DOHH2 (cell line): ENCODE measurements at regions not wholly inside any gene's neighbourhood (a gene's known extent, or its start where the extent isn't known, plus 50 kb on each side); places are given as distances from the start of the nearest gene placed in this dataset.

Source experiments
- H3F3A ChIP-seq: fragments of 200-600 bp; sonication (generic), shearing (Covaris generic); 2 replicates; pipeline ENCODE4 v1.6.0; 2016; ENCODE audit warnings: antibody characterized with exemption, mild to moderate bottlenecking; ENCODE audit not compliant: control insufficient read depth, insufficient read depth
- H3K27ac ChIP-seq: fragments of 200-600 bp; sonication (generic); 2 replicates; pipeline ENCODE4 v1.5.1; 2014; ENCODE audit warnings: low read depth, mild to moderate bottlenecking, low read length, moderate library complexity
- H3K27me3 ChIP-seq: fragments of 200-600 bp; sonication (generic); 2 replicates; pipeline ENCODE4 v1.6.1; 2014; ENCODE audit warnings: mild to moderate bottlenecking, low read length, mixed read lengths; ENCODE audit not compliant: control insufficient read depth
- H3K36me3 ChIP-seq: fragments of 200-600 bp; sonication (generic); 2 replicates; pipeline ENCODE4 v1.6.1; 2014; ENCODE audit warnings: mild to moderate bottlenecking, low read length, moderate library complexity, mixed read lengths; ENCODE audit not compliant: control insufficient read depth
- H3K4me1 ChIP-seq: fragments of 200-600 bp; sonication (generic); 2 replicates; pipeline ENCODE4 v1.6.1; 2014; ENCODE audit warnings: mild to moderate bottlenecking, low read length, mixed read lengths; ENCODE audit not compliant: control insufficient read depth
- H3K4me2 ChIP-seq: fragments of 200-600 bp; sonication (generic); 2 replicates; pipeline ENCODE4 v1.6.0; 2014; ENCODE audit warnings: mild to moderate bottlenecking, low read length, moderate library complexity
- H3K4me3 ChIP-seq: fragments of 200-600 bp; sonication (generic); 2 replicates; pipeline ENCODE4 v1.5.1; 2014; ENCODE audit warnings: mild to moderate bottlenecking, low read length, mixed read lengths
- H3K79me2 ChIP-seq: fragments of 200-600 bp; sonication (generic); 2 replicates; pipeline ENCODE4 v1.6.1; 2014; ENCODE audit warnings: mild to moderate bottlenecking, low read length, mixed read lengths; ENCODE audit not compliant: control insufficient read depth
- H3K9me2 ChIP-seq: fragments of 200-600 bp; sonication (generic); replicated peaks from 2 replicates; pipeline ENCODE4 v1.6.1; 2014; ENCODE audit warnings: mild to moderate bottlenecking, low read length, mixed read lengths; ENCODE audit not compliant: control insufficient read depth
- H3K9me3 ChIP-seq: fragments of 200-600 bp; sonication (generic); 2 replicates; pipeline ENCODE4 v1.6.1; 2014; ENCODE audit warnings: antibody characterized with exemption, low read length, mixed read lengths; ENCODE audit not compliant: control insufficient read depth, insufficient read depth
- H4K20me1 ChIP-seq: fragments of 200-600 bp; sonication (generic); 2 replicates; pipeline ENCODE4 v1.6.0; 2014; ENCODE audit warnings: low read depth, mild to moderate bottlenecking, antibody characterized with exemption, low read length, moderate library complexity; ENCODE audit not compliant: control insufficient read depth, insufficient read depth
- EZH2phosphoT487 ChIP-seq: fragments of 200-600 bp; sonication (generic); IDR thresholded peaks from 2 replicates; pipeline ENCODE4 v1.6.1; 2017; ENCODE audit warnings: borderline replicate concordance, mild to moderate bottlenecking, antibody characterized with exemption, low read length, moderate library complexity, mixed read lengths
- TF ChIP-seq, protein P1 (sequence below): fragments of 200-600 bp; sonication (generic); IDR thresholded peaks from one replicate; pipeline ENCODE4 v1.5.1; 2014; ENCODE audit warnings: antibody characterized with exemption, mild to moderate bottlenecking, low read depth, low read length; ENCODE audit not compliant: poor library complexity, severe bottlenecking

DNA sequence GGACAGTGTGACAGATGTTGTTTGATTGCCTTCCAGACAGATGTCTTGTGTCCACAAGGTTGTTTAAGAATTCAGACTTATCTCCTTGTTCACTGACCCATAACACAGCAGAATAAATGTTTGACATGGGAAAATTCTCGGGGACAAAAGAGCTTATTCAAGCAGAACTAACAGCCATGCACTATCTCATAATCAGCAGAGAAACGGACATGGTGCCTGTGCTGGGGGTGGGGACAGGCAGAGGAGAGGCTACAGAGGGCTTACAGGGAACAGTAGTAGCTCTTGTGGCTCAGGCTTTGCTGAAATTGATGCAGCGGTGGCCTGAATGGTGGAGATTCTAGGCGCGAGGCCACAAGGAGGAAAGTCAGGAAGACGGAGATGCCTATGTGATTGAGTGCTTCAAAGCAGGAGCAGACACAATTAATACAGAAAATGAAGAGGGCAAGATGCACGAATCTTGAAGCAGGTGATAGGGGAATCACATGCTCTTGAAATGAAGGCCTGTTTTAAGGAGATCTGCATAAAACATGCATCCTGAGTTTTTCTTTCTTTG lies 62.0 kb upstream of the CAB39 start:
- H3K27ac ChIP-seq = no peak overlapping the region
- no peaks in the 10 kb centered on the region for H3K9me3 ChIP-seq
- TF ChIP-seq, protein P1, sequence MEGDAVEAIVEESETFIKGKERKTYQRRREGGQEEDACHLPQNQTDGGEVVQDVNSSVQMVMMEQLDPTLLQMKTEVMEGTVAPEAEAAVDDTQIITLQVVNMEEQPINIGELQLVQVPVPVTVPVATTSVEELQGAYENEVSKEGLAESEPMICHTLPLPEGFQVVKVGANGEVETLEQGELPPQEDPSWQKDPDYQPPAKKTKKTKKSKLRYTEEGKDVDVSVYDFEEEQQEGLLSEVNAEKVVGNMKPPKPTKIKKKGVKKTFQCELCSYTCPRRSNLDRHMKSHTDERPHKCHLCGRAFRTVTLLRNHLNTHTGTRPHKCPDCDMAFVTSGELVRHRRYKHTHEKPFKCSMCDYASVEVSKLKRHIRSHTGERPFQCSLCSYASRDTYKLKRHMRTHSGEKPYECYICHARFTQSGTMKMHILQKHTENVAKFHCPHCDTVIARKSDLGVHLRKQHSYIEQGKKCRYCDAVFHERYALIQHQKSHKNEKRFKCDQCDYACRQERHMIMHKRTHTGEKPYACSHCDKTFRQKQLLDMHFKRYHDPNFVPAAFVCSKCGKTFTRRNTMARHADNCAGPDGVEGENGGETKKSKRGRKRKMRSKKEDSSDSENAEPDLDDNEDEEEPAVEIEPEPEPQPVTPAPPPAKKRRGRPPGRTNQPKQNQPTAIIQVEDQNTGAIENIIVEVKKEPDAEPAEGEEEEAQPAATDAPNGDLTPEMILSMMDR = no peak
- no peak for TF ChIP-seq EZH2phosphoT487
- H3K9me2 ChIP-seq = no peaks in the 10 kb centered on the region
- H3K27me3 ChIP-seq = no peaks in the 10 kb centered on the region
- H3K4me3 ChIP-seq = no peak overlapping the region
- no peaks in the 10 kb centered on the region for H4K20me1 ChIP-seq
- no peaks in the 10 kb centered on the region for H3K79me2 ChIP-seq
- H3K4me2 ChIP-seq = peak overlapping the region; percentile 10; the same call in 1 of the 2 replicates
- H3K36me3 ChIP-seq = no peaks in the 10 kb centered on the region
- no peaks in the 10 kb centered on the region for H3F3A ChIP-seq
- H3K4me1 ChIP-seq = peaks cover 15% of the 10 kb centered on the region

DNA sequence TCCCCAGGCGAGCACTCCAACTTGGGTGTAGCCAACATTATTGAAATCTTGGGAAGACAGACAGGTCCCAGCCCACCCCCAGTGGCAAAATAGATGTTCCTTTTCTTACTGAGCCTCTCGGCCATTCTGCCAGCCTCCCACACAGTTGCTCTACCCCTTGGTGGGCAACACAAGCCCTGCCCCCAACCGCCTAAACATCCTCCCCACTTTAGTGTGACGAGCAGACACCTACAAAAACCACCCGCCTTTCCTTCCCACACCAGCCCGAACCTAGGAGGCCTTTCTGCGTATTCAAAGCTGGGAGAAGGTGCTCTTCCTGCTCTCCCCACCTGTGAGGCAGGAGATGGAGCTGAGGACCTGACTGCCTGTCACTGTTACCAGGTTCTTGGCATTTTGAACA lies 58.6 kb upstream of the CAB39 start:
- peaks cover 15% of the 10 kb centered on the region for H3K4me1 ChIP-seq
- no peaks in the 10 kb centered on the region for H3K9me2 ChIP-seq

DNA sequence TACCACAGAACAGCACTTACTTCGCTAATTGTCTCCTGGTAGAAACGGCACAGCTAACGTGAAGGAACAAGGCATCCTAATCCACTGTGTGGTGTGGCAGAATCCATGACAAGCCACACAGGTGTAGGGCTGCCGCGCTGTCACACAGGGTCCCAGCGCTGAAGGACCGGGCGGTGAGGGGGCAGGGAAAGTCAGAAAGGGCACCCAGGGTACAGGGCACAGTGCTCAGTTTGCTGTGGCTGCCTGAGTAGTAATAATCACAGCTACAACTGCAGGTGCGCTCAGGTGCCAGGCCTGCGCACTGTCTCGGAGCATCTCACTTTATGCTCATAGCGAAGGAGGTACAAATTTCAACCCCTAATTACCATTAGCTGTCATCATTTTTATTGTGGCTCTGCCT lies 55.2 kb upstream of the CAB39 start:
- no peak overlapping the region for H3K27ac ChIP-seq
- H3K9me3 ChIP-seq = no peaks in the 10 kb centered on the region
- H3K79me2 ChIP-seq = no peaks in the 10 kb centered on the region
- H3K4me1 ChIP-seq = peaks cover 18% of the 10 kb centered on the region
- TF ChIP-seq, protein P1 = no peak
- TF ChIP-seq EZH2phosphoT487 = no peak
- no peaks in the 10 kb centered on the region for H3K27me3 ChIP-seq
- no peaks in the 10 kb centered on the region for H3F3A ChIP-seq
- H3K4me2 ChIP-seq = no peak overlapping the region
- no peaks in the 10 kb centered on the region for H3K36me3 ChIP-seq
- H4K20me1 ChIP-seq = no peaks in the 10 kb centered on the region
- H3K9me2 ChIP-seq = no peaks in the 10 kb centered on the region
- H3K4me3 ChIP-seq = no peak overlapping the region

More for the DNA sequence above, 58.6 kb upstream of the CAB39 start:
- H3K79me2 ChIP-seq = no peaks in the 10 kb centered on the region
- TF ChIP-seq EZH2phosphoT487 = no peak
- TF ChIP-seq, protein P1 = no peak
- H4K20me1 ChIP-seq = no peaks in the 10 kb centered on the region
- no peak overlapping the region for H3K27ac ChIP-seq
- no peaks in the 10 kb centered on the region for H3F3A ChIP-seq
- H3K36me3 ChIP-seq = no peaks in the 10 kb centered on the region
- H3K27me3 ChIP-seq = no peaks in the 10 kb centered on the region
- no peak overlapping the region for H3K4me2 ChIP-seq
- H3K4me3 ChIP-seq = no peak overlapping the region
- no peaks in the 10 kb centered on the region for H3K9me3 ChIP-seq

DNA sequence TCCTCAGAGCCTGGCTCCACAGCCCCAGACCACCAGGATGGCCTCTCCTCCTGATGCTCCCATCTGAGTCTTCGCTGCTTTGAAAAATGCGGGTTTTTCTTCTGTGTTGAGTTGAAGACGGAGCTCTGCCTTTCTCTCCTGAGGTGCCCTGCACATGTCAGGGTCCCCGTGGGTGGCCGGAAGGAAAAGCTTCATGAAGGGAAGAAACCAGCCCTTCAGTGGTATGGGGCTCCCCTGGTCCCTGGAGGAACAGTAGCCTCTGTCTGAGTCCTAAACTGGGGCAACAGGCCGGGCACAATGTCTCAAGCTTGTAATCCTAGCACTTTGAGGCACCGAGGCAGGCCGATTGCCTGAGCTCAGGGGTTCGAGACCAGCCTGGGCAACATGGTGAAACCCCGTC lies 54.7 kb upstream of the CAB39 start:
- no peaks in the 10 kb centered on the region for H3K27me3 ChIP-seq
- H3K4me3 ChIP-seq = no peak overlapping the region
- no peaks in the 10 kb centered on the region for H3K9me3 ChIP-seq
- H3K9me2 ChIP-seq = no peaks in the 10 kb centered on the region
- H3K27ac ChIP-seq = no peak overlapping the region
- H3K36me3 ChIP-seq = no peaks in the 10 kb centered on the region
- no peaks in the 10 kb centered on the region for H4K20me1 ChIP-seq
- H3F3A ChIP-seq = no peaks in the 10 kb centered on the region
- H3K79me2 ChIP-seq = no peaks in the 10 kb centered on the region
- H3K4me2 ChIP-seq = no peak overlapping the region
- TF ChIP-seq, protein P1 = no peak
- no peak for TF ChIP-seq EZH2phosphoT487
- H3K4me1 ChIP-seq = peaks cover 18% of the 10 kb centered on the region
